HG03108 (cell line): ENCODE measurements at regions not wholly inside any gene's neighbourhood (a gene's known extent, or its start where the extent isn't known, plus 50 kb on each side); places are given as distances from the start of the nearest gene placed in this dataset.

Experiments
- ATAC-seq: cut with Tn5 transposase; IDR thresholded peaks from one replicate; pipeline ENCODE4 v1.9.1; 2021; ENCODE audit warnings: moderate library complexity; ENCODE audit not compliant: unreplicated experiment

DNA sequence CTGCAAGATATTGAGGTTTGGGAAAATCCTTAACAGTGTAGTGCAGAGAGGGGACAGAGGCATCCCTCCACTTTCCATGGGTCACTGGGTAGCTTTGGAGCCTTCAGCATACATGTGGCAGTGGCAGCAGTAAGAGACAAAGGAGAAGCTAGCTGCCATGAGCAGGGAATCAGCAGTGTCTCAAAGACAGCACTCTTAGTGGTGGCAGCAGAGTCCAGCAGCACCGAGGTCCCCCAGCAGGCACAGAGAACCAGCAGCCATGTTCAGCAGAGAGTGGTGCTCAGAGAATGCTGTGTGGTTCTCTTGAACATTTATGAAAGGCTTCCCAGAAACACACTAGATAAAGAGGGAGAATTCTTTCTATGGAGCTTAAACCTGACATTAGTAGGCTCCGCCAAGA, 308.5 kb downstream of the CENPC start:
- no peak for ATAC-seq

DNA sequence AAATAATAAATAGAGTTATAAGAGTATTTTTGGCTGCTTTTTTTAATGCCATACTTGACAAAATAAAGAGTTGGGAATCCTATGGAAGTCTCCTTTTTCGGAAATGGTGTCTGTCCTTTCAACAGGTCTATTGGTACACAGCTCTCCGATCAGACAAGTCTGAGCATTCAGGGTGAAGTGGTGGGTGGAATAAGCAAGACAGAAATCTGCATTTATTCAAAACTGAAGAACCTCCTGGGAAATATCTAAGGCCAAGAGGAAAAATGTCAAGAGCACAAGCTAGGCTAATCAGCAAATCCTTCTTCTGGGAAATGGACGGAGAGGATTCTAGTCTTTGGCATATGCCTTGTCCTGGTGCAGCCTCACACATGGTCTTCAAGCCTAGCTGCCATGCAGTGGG, 309.0 kb downstream of the CENPC start:
- ATAC-seq = no peak

DNA sequence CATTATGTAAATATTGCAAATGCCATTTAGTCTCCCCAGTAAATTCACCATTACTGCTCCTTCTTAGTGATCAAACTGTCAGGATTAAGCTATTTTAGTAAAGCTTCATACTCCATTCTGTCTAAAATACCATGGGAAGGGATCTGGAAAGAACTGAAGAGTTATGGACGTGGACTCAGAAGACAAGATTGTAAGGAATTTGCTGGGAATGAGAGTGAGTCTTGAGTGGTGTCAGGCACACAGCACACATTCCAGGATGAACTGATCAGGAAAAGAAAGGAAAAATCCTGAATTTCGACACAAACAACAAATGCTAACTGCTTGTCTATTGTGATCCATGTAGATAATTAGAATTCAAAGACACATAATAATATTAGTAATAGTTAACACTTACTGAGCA, 311.0 kb downstream of the CENPC start:
- no peak for ATAC-seq

DNA sequence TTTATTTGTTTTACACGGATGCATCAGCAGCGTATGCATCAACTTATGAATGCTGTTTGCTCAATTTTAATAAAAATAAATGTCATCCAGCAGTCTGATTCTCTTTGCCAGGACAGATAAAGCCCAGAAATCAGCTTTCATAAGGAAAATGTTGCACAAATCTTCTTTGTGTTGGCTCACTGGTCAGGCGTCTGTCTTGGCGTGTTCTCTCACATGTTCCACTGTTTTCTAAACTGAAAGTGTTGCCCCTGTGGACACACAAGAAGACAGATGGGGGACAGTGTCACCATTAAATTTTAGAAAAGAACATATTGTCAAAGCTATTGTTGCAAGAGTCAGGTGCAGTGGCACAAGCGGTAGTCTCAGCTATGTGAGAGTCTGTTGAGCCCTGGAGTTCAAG, 316.2 kb downstream of the CENPC start:
- no peak for ATAC-seq

DNA sequence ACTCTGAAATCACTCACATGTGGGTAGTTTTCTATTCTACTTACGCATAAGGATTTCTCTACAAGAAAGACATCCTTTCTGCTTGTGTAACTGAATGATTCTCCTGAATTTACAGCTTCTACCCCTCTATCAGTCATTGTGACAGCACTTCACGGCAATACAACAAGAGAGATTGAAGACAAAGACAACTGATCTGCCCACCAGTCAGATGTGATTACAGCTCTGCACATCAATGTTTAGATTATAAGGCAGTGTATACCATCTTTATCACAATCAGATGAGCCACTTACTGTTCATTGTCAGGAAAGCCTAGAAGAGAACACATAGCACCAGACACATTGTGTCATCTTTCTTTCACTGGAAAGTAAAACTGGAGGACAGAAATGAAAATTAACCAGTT, 324.4 kb downstream of the CENPC start:
- ATAC-seq = no peak

DNA sequence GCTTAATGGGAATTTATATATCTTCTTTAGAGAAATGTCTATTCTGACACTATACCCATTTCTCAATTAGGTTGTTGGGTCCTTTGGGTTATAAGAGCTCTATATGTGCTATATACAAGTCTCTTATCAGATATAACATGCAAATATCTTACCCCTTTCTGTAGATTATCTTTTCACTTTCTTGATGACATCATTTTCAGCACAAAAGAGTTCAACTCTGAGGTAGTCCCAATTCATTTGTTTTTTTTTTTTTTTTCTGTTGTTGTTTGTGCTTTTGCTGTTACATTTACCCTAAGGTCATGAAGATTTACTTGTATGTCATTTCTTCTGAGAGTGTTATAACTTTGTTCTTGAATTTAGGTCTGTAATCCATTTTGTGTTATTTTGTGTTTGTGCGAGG, 326.4 kb downstream of the CENPC start:
- ATAC-seq = no peak

DNA sequence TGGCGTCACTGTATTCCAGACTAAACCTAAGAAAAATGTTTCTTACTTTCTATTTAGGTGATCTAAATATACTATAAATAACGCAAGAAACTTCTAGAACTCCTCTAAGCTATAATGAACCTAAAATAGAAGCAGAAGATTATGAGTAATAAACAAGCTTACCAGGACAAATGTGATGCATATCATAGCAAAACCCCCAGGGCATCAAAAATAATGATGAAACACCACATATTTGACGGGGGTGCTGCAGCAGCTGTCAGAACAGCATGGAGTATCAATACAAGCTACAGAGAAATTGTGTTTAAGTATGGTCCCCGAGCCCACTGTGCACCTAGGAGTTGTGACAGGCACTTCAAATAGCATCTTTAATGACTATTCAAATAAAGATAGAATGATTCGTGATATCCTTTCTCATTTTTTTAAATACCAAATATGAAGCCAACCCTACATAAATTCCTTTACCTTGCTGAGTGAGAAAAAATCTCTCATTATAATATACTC, 337.3 kb downstream of the CENPC start:
- ATAC-seq = no peak

DNA sequence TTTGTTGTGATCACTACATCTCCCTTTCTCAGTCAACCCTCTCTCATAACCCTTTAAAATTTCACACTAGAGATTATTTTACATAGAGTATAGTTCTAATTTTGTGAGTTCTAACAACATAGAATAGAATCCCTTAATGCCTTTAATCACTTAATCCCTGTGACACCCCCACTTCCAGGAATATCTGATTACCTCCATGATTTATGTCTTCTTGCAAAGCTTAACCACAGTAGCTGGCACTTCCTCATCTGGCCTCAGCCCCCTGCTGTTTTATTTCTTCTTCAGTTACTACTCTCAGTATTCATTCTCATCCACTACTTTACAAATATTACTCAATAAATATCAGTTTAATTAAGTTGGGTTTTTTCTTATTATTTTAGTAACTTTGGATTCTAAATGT, 340.9 kb downstream of the CENPC start:
- no peak for ATAC-seq

DNA sequence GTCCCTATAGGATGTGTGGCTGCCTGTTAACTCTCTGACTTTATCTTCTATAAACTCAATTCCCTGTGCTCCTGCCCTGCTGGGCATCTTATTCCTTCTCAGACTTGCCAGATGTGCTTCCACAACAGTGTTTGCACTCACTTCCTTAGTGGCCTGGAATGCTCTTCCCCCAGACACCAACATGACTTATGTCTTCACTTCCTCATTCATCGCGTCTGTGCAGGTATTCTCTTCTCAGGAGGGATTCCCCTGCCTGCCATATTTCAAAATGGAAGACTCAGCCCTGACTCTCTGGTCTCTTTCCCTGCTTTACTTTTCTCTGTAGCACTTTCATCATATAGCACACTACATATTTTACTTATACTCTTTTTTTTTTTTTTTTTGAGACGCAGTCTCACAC, 344.0 kb downstream of the CENPC start:
- no peak for ATAC-seq

DNA sequence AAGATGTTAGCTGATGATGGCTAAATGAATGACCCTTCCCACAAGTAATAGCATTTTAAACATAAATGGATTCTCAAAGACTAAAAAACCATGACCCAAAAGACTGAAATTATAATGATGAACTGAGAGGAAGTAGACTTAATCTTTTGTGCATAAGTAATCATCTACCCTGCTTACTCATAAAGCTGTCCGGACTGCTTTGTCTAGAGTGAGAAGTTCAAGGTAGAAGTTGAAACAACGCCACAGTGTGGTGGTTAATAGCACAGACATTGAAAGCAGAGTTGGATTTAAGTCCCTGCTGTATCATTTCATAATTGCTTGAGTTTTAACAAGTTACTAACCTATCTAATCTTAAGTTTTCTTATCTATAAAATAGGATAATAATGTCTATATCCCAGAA, 346.6 kb downstream of the CENPC start:
- no peak for ATAC-seq

DNA sequence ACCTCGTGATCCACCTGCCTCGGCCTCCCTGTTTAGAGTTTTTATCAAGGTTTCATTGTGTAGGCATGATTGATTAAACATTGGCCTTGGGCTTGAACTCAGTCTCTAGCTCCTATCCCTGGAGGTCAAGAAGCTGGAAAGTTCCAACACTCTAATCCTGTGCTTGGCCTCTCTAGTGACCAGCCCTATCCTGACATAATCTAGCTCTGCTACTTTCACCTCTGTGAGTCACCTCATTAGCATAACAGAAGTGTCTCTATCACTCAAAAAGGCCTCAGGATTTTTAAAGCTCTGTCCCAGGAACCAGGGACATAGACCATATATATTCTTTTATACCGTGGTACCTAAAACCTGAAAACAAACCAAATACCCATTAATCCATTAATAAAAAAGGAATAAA, 377.5 kb downstream of the CENPC start:
- no peak for ATAC-seq

DNA sequence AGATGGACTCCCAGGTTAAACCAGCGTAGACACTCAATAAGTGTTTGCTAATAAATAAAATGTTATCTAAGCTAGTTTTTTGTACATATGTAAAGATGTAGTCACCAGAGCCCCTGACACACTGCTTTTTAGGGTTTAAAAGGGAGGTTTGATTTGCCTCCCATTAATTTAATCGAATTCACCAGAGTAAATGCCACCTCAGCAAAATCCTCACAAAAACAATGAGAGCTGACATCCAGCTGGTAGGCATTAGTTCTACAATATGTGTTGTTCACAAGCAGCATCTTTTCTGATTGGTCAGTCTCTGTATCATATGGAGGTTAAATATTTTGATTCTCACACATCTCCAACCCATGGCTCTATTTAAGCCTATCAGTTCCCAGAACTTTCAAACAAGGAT, 382.6 kb downstream of the CENPC start:
- no peak for ATAC-seq

DNA sequence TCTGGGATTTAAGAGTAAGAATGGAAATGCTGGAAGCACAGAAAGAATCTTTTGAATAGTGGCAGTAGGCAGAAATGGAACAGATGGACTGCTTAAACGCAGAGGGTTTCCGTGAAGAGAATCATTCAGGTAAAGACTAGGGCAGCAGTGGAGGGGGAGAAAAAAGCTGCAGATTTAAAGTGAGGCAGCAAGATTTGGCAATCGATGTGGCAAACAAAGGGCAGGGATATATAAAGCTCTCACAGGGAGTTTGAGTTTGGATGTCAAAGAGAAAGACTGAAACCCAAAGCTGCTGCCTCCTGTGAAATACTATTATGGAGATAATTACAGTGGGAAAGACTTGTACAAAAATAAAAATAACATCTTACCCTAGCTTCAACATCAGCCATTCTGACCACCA, 384.0 kb downstream of the CENPC start:
- no peak for ATAC-seq

DNA sequence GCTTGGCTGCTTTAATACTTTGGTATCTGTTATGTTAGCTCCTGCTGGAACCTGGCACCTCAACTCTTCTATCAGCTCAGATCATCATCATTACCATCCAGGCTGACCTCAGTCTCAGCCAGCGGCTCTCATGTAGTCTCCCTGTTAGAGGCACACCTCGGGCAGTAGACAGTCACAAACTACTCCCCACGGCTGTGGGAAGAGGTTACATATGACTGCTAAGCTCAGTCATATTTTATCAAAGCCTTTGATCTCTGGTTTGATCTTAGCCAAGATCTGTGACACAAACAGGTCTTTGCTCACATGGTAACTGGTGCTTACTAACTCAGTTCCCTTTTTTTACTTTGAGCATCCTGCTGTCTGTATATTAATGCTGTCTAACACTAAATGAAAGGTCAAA, 384.9 kb downstream of the CENPC start:
- no peak for ATAC-seq

DNA sequence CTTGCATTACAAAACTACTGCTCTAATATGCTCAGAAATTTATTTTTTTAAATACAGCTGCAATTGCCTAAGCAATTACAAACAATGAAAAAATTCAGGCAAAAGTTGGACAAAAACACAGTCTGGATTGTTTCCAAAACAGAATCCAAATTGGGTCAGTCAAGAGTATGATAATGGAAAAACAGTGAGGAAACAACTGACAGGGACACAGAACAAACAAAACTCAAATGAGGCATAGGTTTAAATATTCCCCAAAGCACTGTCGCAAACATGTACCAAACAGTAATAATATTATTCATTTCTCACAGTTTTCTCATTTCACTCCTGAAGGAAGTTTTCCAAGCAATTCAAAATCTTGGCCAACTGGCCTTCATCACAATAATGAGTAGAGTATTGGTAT, 386.6 kb downstream of the CENPC start:
- ATAC-seq = no peak

DNA sequence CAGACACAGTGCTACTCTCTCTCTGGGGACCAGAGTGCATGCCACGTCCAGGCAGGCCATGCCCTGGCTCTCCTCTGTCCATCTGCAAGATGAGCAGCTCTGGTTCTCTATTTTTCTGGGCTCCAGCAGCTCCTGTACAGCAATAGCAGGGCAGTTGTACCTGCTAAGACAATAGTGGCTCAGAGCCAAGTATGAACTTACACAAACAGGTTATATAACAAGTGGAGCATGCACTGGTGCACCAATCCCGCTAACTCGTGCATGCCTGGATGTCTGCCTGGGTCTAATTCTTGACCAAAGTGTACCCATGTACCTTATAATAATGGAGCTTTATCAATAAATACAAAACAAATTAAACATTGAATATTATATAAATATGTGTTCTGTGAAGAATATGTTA, 392.3 kb downstream of the CENPC start:
- ATAC-seq = no peak

DNA sequence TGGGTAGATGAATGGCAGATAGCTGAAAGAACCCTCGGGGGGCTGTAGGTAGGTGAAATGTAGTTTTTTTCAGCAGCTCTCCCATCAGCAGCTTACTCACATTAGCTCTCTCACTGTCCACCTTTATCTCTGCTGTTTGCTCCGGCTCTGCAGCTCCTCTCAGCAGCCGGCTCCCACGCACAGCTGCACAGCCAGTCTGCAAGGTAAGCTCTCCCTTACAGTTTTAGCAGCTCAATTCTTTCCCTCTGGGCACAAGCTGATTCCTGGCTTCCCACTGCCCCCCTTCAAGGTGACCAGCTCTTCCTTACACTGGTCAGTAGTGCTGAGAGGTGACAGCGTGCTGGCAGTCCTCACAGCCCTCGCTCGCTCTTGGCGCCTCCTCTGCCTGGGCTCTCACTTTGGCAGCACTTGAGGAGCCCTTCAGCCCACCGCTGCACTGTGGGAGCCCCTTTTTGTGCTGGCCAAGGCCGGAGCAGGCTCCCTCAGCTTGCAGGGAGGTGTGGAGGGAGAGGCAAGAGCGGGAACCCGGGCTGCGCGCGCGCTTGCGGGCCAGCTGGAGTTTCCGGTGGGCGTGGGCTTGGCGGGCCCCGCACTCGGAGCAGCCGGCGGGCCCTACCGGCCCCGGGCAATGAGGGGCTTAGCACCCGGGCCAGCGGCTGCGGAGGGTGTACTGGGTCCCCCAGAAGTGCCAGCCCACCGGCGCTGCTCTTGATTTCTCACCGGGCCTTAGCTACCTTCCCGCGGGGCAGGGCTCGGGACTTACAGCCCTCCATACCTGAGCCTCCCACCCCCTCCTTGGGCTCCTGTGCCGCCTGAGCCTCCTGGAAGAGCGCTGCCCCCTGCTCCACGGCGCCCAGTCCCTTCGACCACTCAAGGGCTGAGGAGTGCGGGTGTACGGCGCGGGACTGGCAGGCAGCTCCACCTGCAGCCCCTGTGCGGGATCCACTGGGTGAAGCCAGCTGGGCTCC, 393.6 kb downstream of the CENPC start:
- no peak for ATAC-seq

DNA sequence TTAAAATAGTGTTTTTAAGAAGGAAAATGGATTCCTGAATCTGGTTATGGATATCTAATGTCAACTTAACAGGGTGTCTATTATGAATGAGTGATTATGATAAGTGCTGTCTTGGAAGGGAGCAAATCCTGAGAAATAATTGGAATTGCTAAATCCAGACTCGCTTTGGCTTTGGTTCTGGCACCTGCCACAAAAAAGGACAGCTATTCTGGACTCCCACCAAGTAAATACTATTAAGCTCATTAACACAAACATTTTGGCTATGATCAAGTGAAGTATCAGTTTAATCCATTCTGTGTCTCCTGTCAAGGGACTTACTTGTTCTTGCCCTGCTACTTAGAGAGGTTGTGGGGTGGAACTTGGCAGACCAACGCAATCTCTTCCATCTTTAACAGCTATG, 403.7 kb downstream of the CENPC start:
- ATAC-seq = no peak

DNA sequence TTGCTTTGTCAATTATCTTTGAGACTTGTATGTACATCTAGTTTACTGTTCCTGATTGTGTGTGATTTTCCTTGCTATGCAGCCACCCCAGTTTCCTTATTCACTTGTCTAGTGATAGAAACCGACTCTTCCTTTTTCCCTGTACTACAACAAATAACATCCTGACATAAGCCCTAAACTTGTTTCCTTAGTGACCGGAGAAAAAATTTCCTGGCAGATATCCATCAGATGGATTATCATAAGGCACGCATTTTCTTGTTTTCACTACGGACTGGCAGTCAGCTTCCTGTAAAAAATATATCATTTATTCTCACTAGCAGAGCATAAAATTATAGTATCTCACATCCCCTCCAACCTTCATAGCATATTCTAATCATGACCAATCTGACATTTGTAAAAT, 410.7 kb downstream of the CENPC start:
- ATAC-seq = no peak

DNA sequence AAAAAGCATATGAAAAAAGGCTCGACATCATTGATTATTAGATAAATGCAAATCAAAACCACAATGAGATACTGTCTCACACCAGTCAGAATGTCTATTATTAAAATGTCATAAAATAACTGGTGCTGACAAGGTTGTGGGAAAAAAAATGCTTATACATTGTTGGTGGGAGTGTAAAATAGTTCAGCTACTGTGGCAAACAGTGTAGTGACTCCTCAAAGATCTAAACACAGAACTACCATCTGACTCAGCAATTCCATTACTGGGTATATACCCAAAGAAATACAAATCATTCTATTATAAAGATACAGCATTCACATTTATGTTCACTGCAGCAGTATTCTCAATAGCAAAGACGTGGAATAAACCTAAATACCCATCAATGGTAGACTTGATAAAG, 412.1 kb downstream of the CENPC start:
- ATAC-seq = no peak

DNA sequence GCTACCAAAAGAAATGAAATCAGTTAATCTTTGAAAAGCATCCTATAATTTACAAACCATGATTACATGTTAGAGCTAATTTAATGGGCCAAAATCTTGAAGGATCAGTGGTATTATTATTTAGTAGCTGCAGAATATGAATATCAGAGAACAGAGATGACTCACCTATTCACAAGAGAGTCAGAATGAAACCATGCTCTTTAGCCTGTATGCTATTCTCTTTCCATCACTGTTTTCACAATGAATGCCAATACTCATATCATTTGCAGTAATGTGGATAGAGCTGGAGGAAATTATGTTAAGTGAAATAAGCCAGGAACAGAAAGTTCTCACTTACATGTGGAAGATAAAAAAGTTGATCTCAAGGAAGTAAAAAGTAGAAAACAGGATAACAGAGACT, 414.1 kb downstream of the CENPC start:
- peak; percentile 81 for ATAC-seq

DNA sequence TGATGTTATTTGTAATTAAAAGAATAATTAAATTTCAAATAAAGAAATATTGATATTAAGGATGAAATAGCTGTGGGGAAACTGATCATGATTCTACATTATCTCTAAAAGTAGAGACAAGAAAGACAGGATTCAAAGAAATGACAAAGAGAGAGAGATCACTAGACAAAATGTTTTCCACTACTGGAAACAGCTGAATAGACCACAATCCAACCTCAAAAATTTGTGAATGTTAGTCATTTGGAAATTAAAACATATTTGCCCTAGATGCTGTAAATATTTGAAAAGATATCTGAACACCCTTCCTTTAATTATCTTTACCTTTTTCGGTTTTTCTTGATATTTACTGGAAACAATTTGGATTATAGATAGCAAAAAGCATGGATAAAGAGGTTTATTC, 414.9 kb downstream of the CENPC start:
- no peak for ATAC-seq

DNA sequence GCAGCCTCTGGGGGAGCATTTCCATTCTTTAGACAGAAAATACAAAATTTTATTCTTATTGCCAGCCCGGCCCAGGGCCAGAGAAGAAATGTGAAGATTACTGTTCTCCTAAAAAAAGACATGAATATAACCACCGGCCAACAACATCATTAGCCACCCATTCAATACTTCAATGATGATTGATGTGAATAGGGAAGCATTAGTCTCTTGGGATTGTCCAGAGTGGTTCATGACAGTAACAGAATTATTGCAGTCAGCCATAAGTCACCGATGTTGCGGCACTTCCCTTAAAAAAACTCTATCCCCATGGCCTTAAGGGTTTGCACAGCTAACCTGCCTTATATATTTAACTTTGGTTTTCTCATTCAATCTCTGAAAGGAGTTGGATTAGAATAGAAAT, 418.7 kb downstream of the CENPC start:
- no peak for ATAC-seq
